PC-9 (cell line): ENCODE measurements at regions not wholly inside any gene's neighbourhood (a gene's known extent, or its start where the extent isn't known, plus 50 kb on each side); places are given as distances from the start of the nearest gene placed in this dataset.

Source experiments
- CTCF ChIP-seq: fragments of 200-600 bp; sonication (generic); conservative IDR thresholded peaks from 2 replicates; pipeline ENCODE4 v1.6.1; 2017; ENCODE audit warnings: mixed run types, antibody characterized with exemption, mild to moderate bottlenecking, moderate library complexity
- EZH2 ChIP-seq: fragments of 200-600 bp; sonication (generic); IDR thresholded peaks from 2 replicates; pipeline ENCODE4 v1.8.0; 2017; ENCODE audit warnings: antibody characterized with exemption, low read depth

GRCh38 chr11:50298182-50298988, 265.7 kb downstream of the OR4C45 start:
- TF ChIP-seq CTCF: no peak
- no peak for TF ChIP-seq EZH2
